ENCODE measurements at regions not wholly inside any gene's neighbourhood (a gene's known extent, or its start where the extent isn't known, plus 50 kb on each side); places are given as distances from the start of the nearest gene placed in this dataset.
"Not testable (repeated sequence)": the region's sequence is repeated elsewhere in the genome, so short reads cannot be mapped to it uniquely, and the experiment has no call there.

DNA sequence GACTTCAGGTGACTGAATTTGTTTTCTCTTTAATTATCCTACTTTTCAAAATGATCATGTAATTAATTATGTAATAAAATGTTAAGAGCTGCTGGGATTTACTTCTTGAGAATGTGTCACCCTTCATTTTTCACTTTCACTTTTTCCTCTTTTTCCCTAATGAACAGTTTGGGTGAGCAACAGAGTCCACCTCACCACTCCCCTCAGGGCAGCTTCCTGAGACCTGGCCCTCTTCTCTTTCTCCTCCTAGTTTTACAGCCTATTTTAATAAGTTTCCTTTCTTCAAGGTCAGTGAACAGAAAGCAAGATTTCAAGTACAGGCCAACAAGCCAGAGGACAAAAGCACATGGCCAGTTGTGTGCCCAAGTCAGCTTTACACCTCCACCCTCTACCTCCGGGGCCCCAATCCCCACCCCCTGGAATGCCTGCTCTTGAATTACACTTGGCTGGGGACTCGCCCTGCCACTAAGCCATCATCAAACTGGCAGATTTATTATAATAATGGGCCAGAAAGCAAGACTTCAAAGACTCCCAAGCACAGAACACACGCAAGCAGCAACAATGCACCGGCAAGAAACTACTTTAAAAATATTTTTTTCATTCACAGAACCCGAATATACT, 143.1 kb upstream of the VOPP1 start:
- not testable (repeated sequence) for H3K4me3 Mint-ChIP-seq; DNase-seq; ATAC-seq; H3K27ac Mint-ChIP-seq; H3K4me1 Mint-ChIP-seq; H3K9me3 ChIP-seq (ENCODE audit: control insufficient read depth, low read length, poor library complexity, severe bottlenecking); H3K36me3 Mint-ChIP-seq (ENCODE audit: low read depth); H3K27me3 Mint-ChIP-seq

DNA sequence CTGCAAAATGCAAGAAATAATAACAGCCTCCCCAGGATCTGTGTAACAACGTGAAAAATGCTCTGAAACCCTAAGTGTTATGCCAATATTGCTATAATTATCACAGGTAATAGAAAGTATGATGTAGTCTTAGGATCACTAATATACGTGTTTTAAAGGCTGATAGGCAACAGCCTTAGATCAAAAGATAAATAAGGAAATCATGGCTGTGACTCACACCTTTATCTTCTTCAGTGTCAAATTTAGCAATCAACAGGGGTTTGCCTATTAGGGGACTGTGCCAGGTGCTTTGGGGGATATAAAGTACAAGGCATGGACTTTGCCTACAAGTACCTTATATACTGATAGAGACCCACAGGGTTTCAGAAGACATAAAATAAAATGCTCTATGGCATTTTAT, 142.1 kb upstream of the VOPP1 start:
- H3K4me1 Mint-ChIP-seq; H3K27ac Mint-ChIP-seq; DNase-seq; H3K36me3 Mint-ChIP-seq (ENCODE audit: low read depth); H3K4me3 Mint-ChIP-seq; H3K27me3 Mint-ChIP-seq; H3K9me3 ChIP-seq (ENCODE audit: control insufficient read depth, low read length, poor library complexity, severe bottlenecking); ATAC-seq: not testable (repeated sequence)

DNA sequence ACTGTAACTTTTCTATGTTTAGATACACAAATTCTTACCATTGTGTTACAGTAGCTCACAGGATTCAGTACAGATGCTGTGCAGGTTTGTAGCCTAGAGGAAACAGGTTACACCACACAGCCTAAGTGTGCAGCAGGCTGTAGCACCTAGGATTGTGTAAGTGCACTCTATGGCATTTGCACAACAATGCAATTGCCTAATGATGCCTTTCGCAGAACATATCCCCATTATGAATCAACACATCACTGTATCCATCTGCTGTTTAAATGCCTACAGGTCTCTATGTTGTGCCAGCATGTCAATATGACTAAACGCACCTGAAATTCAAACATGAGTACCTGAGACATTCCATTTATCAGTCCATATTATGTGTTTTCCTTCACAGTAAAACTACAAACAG, 138.0 kb upstream of the VOPP1 start:
- ATAC-seq; H3K27me3 Mint-ChIP-seq; H3K9me3 ChIP-seq (ENCODE audit: control insufficient read depth, low read length, poor library complexity, severe bottlenecking); H3K4me1 Mint-ChIP-seq; H3K36me3 Mint-ChIP-seq (ENCODE audit: low read depth); DNase-seq; H3K4me3 Mint-ChIP-seq; H3K27ac Mint-ChIP-seq: not testable (repeated sequence)

DNA sequence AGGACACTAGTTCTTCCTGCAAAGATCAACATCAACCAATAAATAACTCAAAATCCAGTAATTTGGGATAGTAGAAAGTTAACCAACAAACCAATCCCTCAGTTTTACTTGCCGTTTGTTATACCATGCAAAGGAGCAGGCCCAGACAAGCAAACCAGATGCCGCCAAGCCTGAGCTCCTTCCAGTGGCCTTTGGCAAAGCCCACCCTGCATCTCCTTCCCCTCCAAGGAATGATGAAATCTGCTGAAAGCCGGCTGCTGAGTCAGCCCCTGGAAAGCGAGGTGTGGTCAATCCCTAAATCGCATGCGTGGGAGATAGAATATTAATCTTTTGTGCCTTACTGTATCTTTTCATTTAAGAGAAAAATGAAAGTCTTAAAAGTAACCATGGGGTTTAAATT, 135.7 kb upstream of the VOPP1 start:
- H3K27ac Mint-ChIP-seq; H3K36me3 Mint-ChIP-seq (ENCODE audit: low read depth): not testable (repeated sequence)

DNA sequence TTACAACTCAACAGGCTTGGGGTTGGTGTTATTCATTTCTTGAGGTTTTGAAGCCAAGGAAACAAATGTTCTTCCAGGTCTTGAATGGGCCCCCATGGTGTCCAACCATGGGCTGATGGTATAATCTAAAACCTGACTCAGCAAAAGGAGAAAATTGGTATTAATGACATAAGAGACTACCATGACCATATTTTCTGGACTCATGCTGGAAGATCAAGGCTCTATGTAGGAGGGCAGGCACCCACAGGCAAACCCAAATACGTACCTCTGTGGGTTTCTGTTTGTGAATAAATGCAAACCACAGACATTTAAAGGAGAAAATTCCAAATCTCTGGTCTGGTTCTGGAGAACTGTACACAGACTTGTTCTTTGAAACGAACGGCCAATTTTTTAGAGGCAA, 135.1 kb upstream of the VOPP1 start:
- H3K27me3 Mint-ChIP-seq; H3K4me3 Mint-ChIP-seq; ATAC-seq; H3K36me3 Mint-ChIP-seq (ENCODE audit: low read depth); H3K9me3 ChIP-seq (ENCODE audit: control insufficient read depth, low read length, poor library complexity, severe bottlenecking); H3K27ac Mint-ChIP-seq; H3K4me1 Mint-ChIP-seq; DNase-seq: not testable (repeated sequence)

More for the DNA sequence above, 135.7 kb upstream of the VOPP1 start:
- H3K4me1 Mint-ChIP-seq; H3K27me3 Mint-ChIP-seq; DNase-seq; H3K4me3 Mint-ChIP-seq; H3K9me3 ChIP-seq (ENCODE audit: control insufficient read depth, low read length, poor library complexity, severe bottlenecking); ATAC-seq: not testable (repeated sequence)

DNA sequence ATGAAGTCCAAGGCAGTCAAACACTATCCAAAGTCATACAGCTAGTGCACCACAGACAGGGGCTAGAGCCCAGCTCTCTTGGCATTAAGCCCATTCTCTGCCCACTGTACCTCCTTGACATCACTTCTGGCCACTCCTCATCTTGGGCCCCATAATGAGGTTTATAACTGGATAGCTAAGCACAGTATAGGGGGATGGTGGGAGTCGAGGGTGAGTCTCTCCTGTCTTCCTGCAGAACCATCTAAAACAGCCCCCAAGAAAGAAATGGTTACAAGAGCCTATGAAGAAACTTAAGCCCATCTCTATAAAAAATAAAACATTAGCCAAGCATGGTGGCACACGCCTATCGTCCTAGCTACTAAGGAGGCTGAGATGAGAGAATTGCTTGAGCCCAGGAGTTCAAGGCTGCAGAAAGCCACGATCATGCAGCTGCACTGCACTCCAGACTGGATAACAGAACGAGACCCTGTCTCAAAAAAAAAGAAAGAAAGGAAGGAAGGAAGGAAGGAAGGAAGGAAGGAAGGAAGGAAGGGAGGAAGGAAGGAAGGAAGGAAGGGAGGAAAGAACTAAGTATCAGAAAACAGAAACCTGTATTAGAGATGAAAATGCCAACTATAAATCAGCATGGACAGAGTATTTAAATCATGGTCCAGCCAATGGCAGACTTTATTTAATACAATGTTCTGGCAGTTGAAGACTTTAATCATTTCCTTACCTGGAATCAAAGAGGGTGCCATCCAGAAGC, 134.3 kb upstream of the VOPP1 start:
- H3K4me1 Mint-ChIP-seq; H3K4me3 Mint-ChIP-seq; H3K27me3 Mint-ChIP-seq; DNase-seq; H3K9me3 ChIP-seq (ENCODE audit: control insufficient read depth, low read length, poor library complexity, severe bottlenecking); H3K27ac Mint-ChIP-seq; ATAC-seq; H3K36me3 Mint-ChIP-seq (ENCODE audit: low read depth): not testable (repeated sequence)

DNA sequence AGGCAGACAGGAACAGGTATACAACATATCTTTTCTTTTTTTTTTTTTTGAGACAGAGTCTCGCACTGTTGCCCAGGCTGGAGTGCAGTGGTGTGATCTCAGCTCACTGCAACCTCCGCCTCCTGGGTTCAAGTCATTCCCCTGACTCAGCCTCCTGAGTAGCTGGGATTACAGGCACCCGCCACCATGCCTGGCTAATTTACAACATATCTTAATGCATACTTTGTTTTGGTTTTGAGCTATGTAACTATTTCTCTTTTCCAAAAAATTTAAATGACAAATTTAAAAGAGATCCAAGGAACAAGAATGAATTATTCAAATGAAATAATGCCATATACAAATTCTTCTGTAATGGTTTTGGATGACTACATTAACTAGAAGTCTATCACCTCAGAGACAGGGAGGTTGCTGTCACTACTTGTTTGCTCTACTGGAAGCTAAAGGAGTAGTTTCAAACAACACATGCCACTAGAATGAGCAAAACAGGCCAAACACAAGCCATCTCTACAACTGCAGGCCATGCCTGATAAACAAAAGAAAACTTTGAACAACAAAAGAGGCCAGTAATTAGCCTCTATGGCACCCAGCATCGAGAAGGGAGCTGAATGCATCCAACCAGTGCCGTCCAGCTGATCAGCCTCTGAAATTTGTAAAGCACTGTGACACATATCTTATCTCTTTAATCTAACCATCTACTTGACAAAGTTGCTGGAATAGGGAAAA, 133.6 kb upstream of the VOPP1 start:
- H3K27ac Mint-ChIP-seq; H3K4me3 Mint-ChIP-seq; ATAC-seq; H3K27me3 Mint-ChIP-seq; H3K36me3 Mint-ChIP-seq (ENCODE audit: low read depth); DNase-seq; H3K9me3 ChIP-seq (ENCODE audit: control insufficient read depth, low read length, poor library complexity, severe bottlenecking); H3K4me1 Mint-ChIP-seq: not testable (repeated sequence)

DNA sequence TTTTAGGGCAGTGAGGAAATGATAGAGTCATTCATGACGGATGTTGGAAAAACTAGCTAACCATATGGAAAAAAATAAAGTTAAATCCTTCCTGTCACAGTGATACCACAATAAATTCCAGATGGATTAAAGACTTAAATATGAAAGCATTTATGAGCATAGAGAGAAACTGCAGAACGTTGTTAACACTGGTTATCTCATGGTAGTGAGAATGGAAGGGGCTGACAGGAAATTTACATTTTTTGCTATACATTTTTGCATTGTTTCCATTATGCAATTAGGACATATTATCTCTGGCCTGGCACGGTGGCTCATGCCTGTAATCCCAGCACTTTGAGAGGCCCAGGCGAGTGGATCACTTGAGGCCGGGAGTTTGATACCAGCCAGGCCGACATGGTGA, 130.5 kb upstream of the VOPP1 start:
- H3K4me1 Mint-ChIP-seq; DNase-seq; H3K4me3 Mint-ChIP-seq; H3K27me3 Mint-ChIP-seq; H3K27ac Mint-ChIP-seq; H3K9me3 ChIP-seq (ENCODE audit: control insufficient read depth, low read length, poor library complexity, severe bottlenecking); H3K36me3 Mint-ChIP-seq (ENCODE audit: low read depth); ATAC-seq: not testable (repeated sequence)

DNA sequence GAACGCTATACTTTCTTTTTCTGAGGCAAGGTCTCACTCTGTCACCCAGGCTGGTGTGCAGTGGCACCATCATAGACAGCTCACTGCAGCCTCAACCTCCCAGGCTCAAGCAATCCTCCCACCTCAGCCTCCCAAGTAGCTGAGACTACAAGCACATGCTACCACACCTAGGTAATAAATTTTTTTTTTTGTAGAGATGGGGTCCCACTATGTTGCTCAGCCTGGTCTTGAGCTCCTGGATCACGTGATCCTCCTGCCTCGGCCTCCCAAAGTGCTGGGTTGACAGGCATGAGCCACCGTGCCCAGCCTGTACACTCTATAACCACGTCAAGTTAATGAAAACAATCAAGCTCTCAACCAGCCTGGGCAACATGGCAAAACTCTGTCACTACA, 127.1 kb upstream of the VOPP1 start:
- not testable (repeated sequence) for H3K36me3 Mint-ChIP-seq (ENCODE audit: low read depth); H3K27me3 Mint-ChIP-seq; H3K9me3 ChIP-seq (ENCODE audit: control insufficient read depth, low read length, poor library complexity, severe bottlenecking); ATAC-seq; H3K4me3 Mint-ChIP-seq; H3K4me1 Mint-ChIP-seq; DNase-seq; H3K27ac Mint-ChIP-seq

DNA sequence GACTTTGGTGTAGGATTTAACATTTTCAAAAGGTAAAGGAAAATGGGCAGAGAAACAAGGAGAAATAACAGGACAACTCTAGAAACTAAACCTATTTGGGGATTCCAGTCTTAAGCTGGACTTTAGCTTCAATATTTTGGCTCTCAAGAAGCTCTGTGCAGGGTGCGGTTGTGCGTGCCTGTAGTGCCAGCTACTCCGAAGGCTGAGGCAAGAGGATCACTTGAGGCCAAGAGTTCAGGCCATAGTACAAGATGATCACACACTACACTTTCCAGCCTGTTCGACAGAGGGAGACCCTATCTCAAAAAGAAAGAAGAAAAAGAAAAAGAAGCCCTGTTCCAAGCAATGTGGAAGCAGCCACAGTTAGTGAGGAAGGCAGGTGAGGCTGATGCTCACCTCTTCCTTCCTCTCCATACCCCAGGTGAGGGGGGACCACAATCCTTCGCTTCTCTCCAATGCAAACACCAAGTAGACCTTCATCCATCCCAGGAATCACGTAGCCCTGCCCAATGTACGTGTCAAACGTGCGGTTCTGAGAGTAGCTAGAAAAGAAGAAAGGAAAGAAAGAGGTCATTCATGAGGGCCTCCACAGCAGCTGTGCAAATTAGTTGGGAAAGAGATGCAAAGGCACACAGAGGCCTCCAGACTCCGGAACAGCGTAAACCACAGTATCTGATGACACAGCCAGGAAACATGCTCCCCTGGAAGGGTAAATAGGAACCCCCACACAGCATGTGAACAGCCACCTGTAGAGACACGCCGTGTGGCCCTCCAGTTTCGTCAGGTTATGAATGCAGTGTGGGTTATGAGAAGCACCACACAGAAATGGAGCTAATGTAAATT, 126.5 kb upstream of the VOPP1 start:
- H3K4me3 Mint-ChIP-seq = peak overlapping the region; percentile 57
- DNase-seq; ATAC-seq; H3K4me1 Mint-ChIP-seq; H3K9me3 ChIP-seq (ENCODE audit: control insufficient read depth, low read length, poor library complexity, severe bottlenecking); H3K27me3 Mint-ChIP-seq; H3K27ac Mint-ChIP-seq; H3K36me3 Mint-ChIP-seq (ENCODE audit: low read depth): not testable (repeated sequence)

DNA sequence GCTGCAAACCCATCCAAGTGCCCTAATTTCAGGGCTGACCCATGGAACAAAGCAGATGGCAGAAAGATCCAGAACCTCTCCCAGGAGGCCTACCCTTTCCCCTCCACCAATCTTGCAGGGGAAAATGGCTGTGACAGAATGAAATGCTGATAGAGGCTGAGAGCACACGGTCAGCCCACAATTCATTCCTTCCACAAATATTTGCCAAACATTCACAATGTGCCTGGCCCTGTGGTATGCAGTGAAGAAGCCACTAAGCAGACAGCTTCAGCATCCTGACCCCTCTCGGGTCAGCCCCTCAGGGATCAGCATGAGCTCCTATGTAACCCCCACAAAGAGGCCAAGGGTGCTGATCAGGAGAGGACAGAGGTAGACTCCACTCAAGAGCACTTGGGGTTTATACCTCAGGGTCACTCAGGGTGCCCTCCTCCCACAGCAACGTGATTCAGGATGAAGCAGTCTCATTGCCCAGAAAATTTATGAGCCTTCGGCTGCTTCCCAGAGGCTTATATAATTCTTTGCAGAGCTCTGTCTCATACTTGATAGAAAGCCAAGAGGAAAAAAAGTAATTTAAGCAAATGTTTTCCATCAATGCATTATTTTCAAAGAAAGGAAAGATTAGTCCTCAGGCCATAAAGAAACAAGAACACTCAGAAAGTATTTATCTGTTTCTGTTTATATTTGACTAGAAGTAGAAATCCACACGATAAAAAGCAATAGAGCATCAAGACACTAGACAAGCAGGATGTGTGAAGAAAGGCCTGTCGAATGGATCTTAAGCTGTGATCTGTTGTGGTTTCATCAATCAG, 123.8 kb upstream of the VOPP1 start:
- not testable (repeated sequence) for ATAC-seq; DNase-seq; H3K27ac Mint-ChIP-seq; H3K36me3 Mint-ChIP-seq (ENCODE audit: low read depth); H3K9me3 ChIP-seq (ENCODE audit: control insufficient read depth, low read length, poor library complexity, severe bottlenecking); H3K4me1 Mint-ChIP-seq; H3K4me3 Mint-ChIP-seq; H3K27me3 Mint-ChIP-seq

DNA sequence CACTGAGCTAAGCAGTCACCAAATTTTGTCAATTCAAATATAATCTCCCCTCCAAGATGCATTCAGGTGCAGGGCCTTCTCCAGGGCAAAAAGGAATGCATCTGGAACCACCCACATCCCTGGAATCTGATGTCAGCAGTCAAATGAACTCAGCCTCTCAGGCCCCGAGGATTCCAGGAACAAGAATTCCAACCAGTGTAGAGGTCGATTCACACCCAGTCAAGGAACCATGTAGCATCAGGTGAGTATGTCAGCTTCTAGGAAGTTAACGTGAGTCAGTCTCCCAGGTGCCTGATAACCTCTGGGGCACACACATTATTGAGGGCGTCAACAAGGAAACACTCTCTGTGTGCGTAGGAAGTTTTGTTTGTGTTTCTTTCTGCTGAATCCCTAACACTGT, 122.2 kb upstream of the VOPP1 start:
- H3K36me3 Mint-ChIP-seq (ENCODE audit: low read depth); DNase-seq; H3K27ac Mint-ChIP-seq; ATAC-seq; H3K9me3 ChIP-seq (ENCODE audit: control insufficient read depth, low read length, poor library complexity, severe bottlenecking); H3K4me1 Mint-ChIP-seq; H3K4me3 Mint-ChIP-seq: not testable (repeated sequence)
- H3K27me3 Mint-ChIP-seq = peaks cover 15% of the 10 kb centered on the region

All from T-helper 17 cell (primary cell).